H1 (cell line): ENCODE measurements at regions not wholly inside any gene's neighbourhood (a gene's known extent, or its start where the extent isn't known, plus 50 kb on each side); places are given as distances from the start of the nearest gene placed in this dataset.

Experiments used
- CTCF ChIA-PET: fragments of 300-600 bp; sonication (Branson Sonifier 250); formaldehyde crosslinking; loops from one replicate; lab custom pipeline; 2021; ENCODE audit not compliant: partially characterized antibody; lab: Charles Lee
- POLR2A ChIA-PET: fragments of 300-600 bp; sonication (Branson Sonifier 250); formaldehyde crosslinking; loops from one replicate; lab custom pipeline; 2021; ENCODE audit warnings: inconsistent platforms; ENCODE audit not compliant: partially characterized antibody; lab: Charles Lee
- DNase-seq, 2 experiments: peaks; one replicate each; pipeline versions ENCODE4 v3.0.0 to v3.0.0-alpha.2; 2010 to 2022; ENCODE audit warnings: low spot score in 2 of 2, low read depth in 1 of 2, mixed read lengths in 1 of 2
- FAIRE-seq: peaks from 2 replicates; lab custom pipeline; 2011; peaks lifted over from hg19 to GRCh38; lab: Jason Lieb, UNC
- H2AFZ ChIP-seq: 2 replicates; pipeline ENCODE4 v1.8.1; 2012; ENCODE audit warnings: low read length, inconsistent platforms
- H2AK5ac ChIP-seq: 2 replicates; pipeline ENCODE4 v1.6.1; 2013; ENCODE audit warnings: low read depth, low read length
- H2BK120ac ChIP-seq: replicated peaks from 2 replicates; pipeline ENCODE3; 2013; ENCODE audit warnings: low read depth, low read length, inconsistent platforms
- H2BK12ac ChIP-seq: 2 replicates; pipeline ENCODE4 v1.6.1; 2013; ENCODE audit warnings: low read depth, low read length
- H2BK15ac ChIP-seq: 2 replicates; pipeline ENCODE4 v1.6.1; 2013; ENCODE audit warnings: low read length
- H2BK20ac ChIP-seq: 2 replicates; pipeline ENCODE4 v1.6.1; 2013; ENCODE audit warnings: low read length
- H2BK5ac ChIP-seq: 2 replicates; pipeline ENCODE4 v1.6.1; 2013; ENCODE audit warnings: low read depth, low read length
- H3K14ac ChIP-seq: 2 replicates; pipeline ENCODE4 v1.6.1; 2013; ENCODE audit warnings: inconsistent platforms; ENCODE audit not compliant: insufficient read length
- H3K18ac ChIP-seq: 2 replicates; pipeline ENCODE4 v1.6.1; 2013; ENCODE audit warnings: low read length; ENCODE audit errors: extremely low read depth
- H3K23ac ChIP-seq: 2 replicates; pipeline ENCODE4 v1.6.1; 2013; ENCODE audit warnings: inconsistent platforms; ENCODE audit not compliant: insufficient read length
- H3K23me2 ChIP-seq: 2 replicates; pipeline ENCODE4 v1.6.1; 2013; ENCODE audit warnings: low read depth, low read length
- H3K27ac ChIP-seq: 2 replicates; pipeline ENCODE4 v1.6.1; 2011; ENCODE audit warnings: low read depth, low read length, inconsistent platforms
- H3K27me3 ChIP-seq, 4 experiments: replicated peaks in 1 of 4; 1 replicate in 1 of 4; 2 replicates in 3 of 4; pipeline versions ENCODE4 v1.6.1 to v1.8.1; 2011 to 2013; ENCODE audit warnings: low read length in 3 of 4, mild to moderate bottlenecking in 3 of 4, inconsistent platforms in 2 of 4, mixed read lengths in 2 of 4, moderate library complexity in 1 of 4; ENCODE audit not compliant: control insufficient read depth in 3 of 4, insufficient read depth in 3 of 4; ENCODE audit errors: extremely low read depth in 1 of 4
- H3K36me3 ChIP-seq, 4 experiments: 2 replicates each; pipeline versions ENCODE4 v1.6.1 to v1.8.1; 2011 to 2013; ENCODE audit warnings: mild to moderate bottlenecking in 4 of 4, low read length in 3 of 4, moderate library complexity in 2 of 4, control low read depth in 1 of 4, inconsistent platforms in 1 of 4; ENCODE audit not compliant: insufficient read depth in 4 of 4, control insufficient read depth in 2 of 4
- H3K4ac ChIP-seq: replicated peaks from 2 replicates; pipeline ENCODE3; 2013; ENCODE audit warnings: low read length, low read depth, mixed read lengths, inconsistent platforms; ENCODE audit not compliant: insufficient read length
- H3K4me1 ChIP-seq, 4 experiments: replicated peaks in 1 of 4; 1 replicate in 1 of 4; 2 replicates in 3 of 4; pipeline versions ENCODE4 v1.6.1 to v1.8.1; 2011 to 2013; ENCODE audit warnings: low read length in 3 of 4, inconsistent platforms in 2 of 4, mixed read lengths in 1 of 4; ENCODE audit not compliant: insufficient read depth in 4 of 4, control insufficient read depth in 3 of 4
- H3K4me2 ChIP-seq, 2 experiments: 2 replicates each; pipeline versions ENCODE4 v1.6.1 to v1.8.1; 2011 to 2013; ENCODE audit warnings: low read depth in 2 of 2, low read length in 2 of 2, control low read depth in 1 of 2, inconsistent platforms in 1 of 2, mild to moderate bottlenecking in 1 of 2; ENCODE audit not compliant: insufficient read depth in 1 of 2
- H3K4me3 ChIP-seq, 4 experiments: fragments of 200-600, 300-600 bp in 1 of 4; sonication (generic), shearing (Covaris generic), sonication (Bioruptor Twin) in 1 of 4; 2 replicates each; pipeline versions ENCODE4 v1.5.1 to v1.8.1; 2011 to 2016; ENCODE audit warnings: low read length in 4 of 4, low read depth in 3 of 4, control low read depth in 2 of 4, inconsistent platforms in 2 of 4, mild to moderate bottlenecking in 2 of 4, mixed read lengths in 1 of 4, moderate library complexity in 1 of 4; ENCODE audit not compliant: insufficient read depth in 2 of 4; ENCODE audit errors: extremely low read depth in 1 of 4
- H3K56ac ChIP-seq: replicated peaks from 2 replicates; pipeline ENCODE3; 2013; ENCODE audit warnings: low read depth, mild to moderate bottlenecking, mixed read lengths, low read length, inconsistent platforms; ENCODE audit not compliant: insufficient read length
- H3K79me1 ChIP-seq: 2 replicates; pipeline ENCODE4 v1.6.1; 2013; ENCODE audit warnings: low read depth, low read length, control low read depth
- H3K79me2 ChIP-seq, 2 experiments: 2 replicates each; pipeline versions ENCODE4 v1.6.1 to v1.8.1; 2012 to 2013; ENCODE audit warnings: low read length in 2 of 2, mild to moderate bottlenecking in 2 of 2, inconsistent platforms in 1 of 2; ENCODE audit not compliant: insufficient read depth in 2 of 2, control insufficient read depth in 1 of 2
- H3K9ac ChIP-seq, 4 experiments: replicated peaks in 1 of 4; 1 replicate in 1 of 4; 2 replicates in 3 of 4; pipeline versions ENCODE4 v1.6.1 to v1.8.1; 2011 to 2013; ENCODE audit warnings: low read depth in 3 of 4, low read length in 3 of 4, control low read depth in 2 of 4, mild to moderate bottlenecking in 2 of 4, moderate library complexity in 2 of 4, inconsistent platforms in 1 of 4; ENCODE audit errors: extremely low read depth in 1 of 4
- H3K9me3 ChIP-seq, 2 experiments: 2 replicates each; pipeline versions ENCODE4 v1.6.1 to v1.8.1; 2012 to 2013; ENCODE audit warnings: mild to moderate bottlenecking in 2 of 2, moderate library complexity in 2 of 2, control low read depth in 1 of 2, inconsistent platforms in 1 of 2, low read depth in 1 of 2, low read length in 1 of 2, mixed read lengths in 1 of 2; ENCODE audit not compliant: insufficient read depth in 2 of 2
- H4K20me1 ChIP-seq, 2 experiments: replicated peaks in 1 of 2; 2 replicates each; pipeline versions ENCODE3 to v1.8.1; 2011 to 2013; ENCODE audit warnings: inconsistent platforms in 2 of 2, low read length in 2 of 2, mild to moderate bottlenecking in 1 of 2; ENCODE audit not compliant: insufficient read depth in 2 of 2, control insufficient read depth in 1 of 2
- H4K5ac ChIP-seq: 2 replicates; pipeline ENCODE4 v1.6.1; 2013; ENCODE audit warnings: low read length, low read depth, mixed read lengths, inconsistent platforms; ENCODE audit not compliant: insufficient read length
- H4K8ac ChIP-seq: 2 replicates; pipeline ENCODE4 v1.8.0; 2013; ENCODE audit warnings: mild to moderate bottlenecking, moderate library complexity, low read length, inconsistent platforms; ENCODE audit not compliant: insufficient read depth; ENCODE audit errors: extremely low read depth
- H4K91ac ChIP-seq: replicated peaks from 2 replicates; pipeline ENCODE3; 2013; ENCODE audit warnings: low read length, mixed read lengths, inconsistent platforms; ENCODE audit not compliant: insufficient read length
- BCL11A ChIP-seq, 2 experiments: IDR thresholded peaks; one replicate each; pipeline ENCODE4 v1.6.1; 2011; ENCODE audit warnings: low read depth in 2 of 2, low read length in 2 of 2, mild to moderate bottlenecking in 2 of 2
- CBX5 ChIP-seq: fragments of 300-800, 300-1000 bp; sonication (generic); IDR thresholded peaks from 2 replicates; pipeline ENCODE4 v1.7.1; 2016; ENCODE audit warnings: antibody characterized with exemption, low read length, low read depth
- CEBPB ChIP-seq: IDR thresholded peaks from 2 replicates; pipeline ENCODE4 v1.6.1; 2012; ENCODE audit warnings: low read depth, low read length
- CREB1 ChIP-seq: IDR thresholded peaks from 2 replicates; pipeline ENCODE4 v1.6.1; 2012; ENCODE audit warnings: inconsistent platforms
- NANOG ChIP-seq: IDR thresholded peaks from 2 replicates; pipeline ENCODE4 v1.6.1; 2011; ENCODE audit warnings: low read length, low read depth, mild to moderate bottlenecking, inconsistent platforms; ENCODE audit not compliant: insufficient read depth, poor library complexity, severe bottlenecking
- NRF1 ChIP-seq: IDR thresholded peaks from 2 replicates; pipeline ENCODE4 v1.6.1; 2011; ENCODE audit warnings: mild to moderate bottlenecking, low read depth, low read length, improper control_type of control experiment
- SAP30 ChIP-seq: fragments of 300-600 bp; sonication (generic); IDR thresholded peaks from 2 replicates; pipeline ENCODE4 v1.7.1; 2012; ENCODE audit warnings: low read length, moderate library complexity, mild to moderate bottlenecking, inconsistent platforms; ENCODE audit not compliant: insufficient read depth, insufficient replicate concordance
- SIRT6 ChIP-seq: IDR thresholded peaks from one replicate; pipeline ENCODE4 v1.7.1; 2012; ENCODE audit warnings: low read length, inconsistent platforms
- SP1 ChIP-seq: IDR thresholded peaks from 2 replicates; pipeline ENCODE4 v1.6.1; 2011; ENCODE audit warnings: low read depth, low read length
- SP4 ChIP-seq: IDR thresholded peaks from 2 replicates; pipeline ENCODE4 v1.6.1; 2012; ENCODE audit warnings: low read length, inconsistent platforms
- TBP ChIP-seq: IDR thresholded peaks from 2 replicates; pipeline ENCODE4 v1.6.1; 2011; ENCODE audit warnings: low read depth, low read length, improper control_type of control experiment
- WGBS, 2 experiments: shearing (Covaris generic) in 1 of 2; methylation state at CpG; one replicate each; pipeline versions ENCODE4 v1.1.6 to v1.1.7; 2013 to 2015; ENCODE audit warnings: low lambda C conversion rate in 2 of 2, mixed read lengths in 2 of 2, inconsistent platforms in 1 of 2, low coverage in 1 of 2, missing lambda C conversion rate in 1 of 2; ENCODE audit not compliant: insufficient replicate concordance in 2 of 2, insufficient coverage in 1 of 2, insufficient read length in 1 of 2; ENCODE audit errors: extremely low coverage in 1 of 2, missing lambda C conversion rate in 1 of 2; 5-methylcytosine and 5-hydroxymethylcytosine counted together

- H2BK5ac ChIP-seq = no peak overlapping the region
- WGBS, 2 experiments = 96% methylated on average over 2 of the region's 3 CpGs; no CpG with 5 or more reads in 1 of the 2 experiments
Observed at GRCh38 chr10:29924436-29924835, 134.9 kb downstream of the JCAD start.

More at GRCh38 chr10:29924436-29924835, 134.9 kb downstream of the JCAD start:
- Histone ChIP-seq H3K4ac (no peak overlapping the region), H3K23ac (no peak overlapping the region), H3K23me2 (peaks cover 2% of the 10 kb centered on the region; the same call in 1 of the 2 replicates), H2AFZ (no peak overlapping the region), H4K5ac (no peak overlapping the region), H2BK15ac (no peak overlapping the region), H3K79me2 (no peaks in the 10 kb centered on the region), H3K4me1 (peaks cover 0 to 4% (median under 1%) of the 10 kb centered on the region in 4 experiments; a peak in 2 of 7 replicates), H3K36me3 (no peaks in the 10 kb centered on the region), H3K14ac (no peak overlapping the region), H2BK120ac (no peak overlapping the region), H2AK5ac (no peak overlapping the region), H3K18ac (no peak overlapping the region), H3K79me1 (no peaks in the 10 kb centered on the region), H4K91ac (no peak overlapping the region), H4K8ac (no peak overlapping the region), H2BK20ac (no peak overlapping the region), H3K27ac (no peak overlapping the region), H2BK12ac (0 out of 2 replicates have a peak overlapping the region, but pooled peaks have one; percentile 50), H3K9ac (no peak overlapping the region), H3K27me3 (no peaks in the 10 kb centered on the region), H3K4me3 (no peak overlapping the region), H3K9me3 (no peaks in the 10 kb centered on the region), H3K4me2 (no peak overlapping the region), H4K20me1 (no peaks in the 10 kb centered on the region), H3K56ac (no peak overlapping the region)
- ChIA-PET POLR2A (no interaction called here), CTCF (no interaction called here)
- FAIRE-seq (no peak), DNase-seq (no peak)
- TF ChIP-seq NRF1 (no peak), SAP30 (no peak), CREB1 (no peak), CEBPB (no peak), NANOG (no peak), TBP (no peak), BCL11A (IDR thresholded peaks at IDR 0.05; ENCODE audit: low read depth in 2 of 2, low read length in 2 of 2) (no peak), SIRT6 (no peak), CBX5 (no peak), SP4 (no peak), SP1 (no peak)
